ENCODE measurements at regions not wholly inside any gene's neighbourhood (a gene's known extent, or its start where the extent isn't known, plus 50 kb on each side); places are given as distances from the start of the nearest gene placed in this dataset.
"Not testable (repeated sequence)": the region's sequence is repeated elsewhere in the genome, so short reads cannot be mapped to it uniquely, and the experiment has no call there.

DNA sequence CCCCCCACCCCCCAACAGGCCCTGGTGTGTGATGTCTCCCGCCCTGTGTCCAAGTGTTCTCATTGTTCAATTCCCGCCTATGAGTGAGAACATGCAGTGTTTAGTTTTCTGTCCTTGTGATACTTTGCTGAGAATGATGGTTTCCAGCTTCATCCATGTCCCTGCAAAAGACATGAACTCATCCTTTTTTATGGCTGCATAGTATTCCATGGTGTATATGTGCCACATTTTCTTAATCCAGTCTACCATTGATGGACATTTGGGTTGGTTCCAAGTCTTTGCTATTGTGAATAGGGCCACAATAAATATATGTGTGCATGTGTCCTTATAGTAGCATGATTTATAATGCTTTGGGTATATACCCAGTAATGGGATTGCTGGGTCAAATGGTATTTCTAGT, 54.0 kb downstream of the ZCCHC13 start:
- intact Hi-C loops (cut with micrococcal nuclease); BruUV-seq (replicated peaks): not testable (repeated sequence)

GRCh38 chrX:74363914-74364313, 57.4 kb upstream of the SLC16A2 start:
- no peaks in the 10 kb centered on the region for H3K27me3 ChIP-seq (ENCODE audit: insufficient read depth, low read length)
- no peaks in the 10 kb centered on the region for H4K20me1 ChIP-seq (ENCODE audit: insufficient read depth)
- no peaks in the 10 kb centered on the region for H3K9me3 ChIP-seq (ENCODE audit: control insufficient read depth in 1 of 2, insufficient read depth in 1 of 2, low read depth in 1 of 2, low read length in 2 of 2)
- H3K9me2 ChIP-seq (ENCODE audit: insufficient read depth) = no peaks in the 10 kb centered on the region
- ChIA-PET POLR2A (no interaction called here), CTCF (no interaction called here), RAD21 (ENCODE audit: low non-redundant PET in 1 of 2, low total read pairs in 2 of 2, uncharacterized antibody in 2 of 2, unreplicated experiment in 2 of 2) (no interaction called here)
- no peak overlapping the region for H3K9ac ChIP-seq (ENCODE audit: low read length)
- no peak for TF ChIP-seq SP1 (IDR thresholded peaks at IDR 0.05; ENCODE audit: low read depth)
- TF ChIP-seq RAD21 (IDR thresholded peaks at IDR 0.05; ENCODE audit: low read depth) = no peak
- TF ChIP-seq ATF3 (IDR thresholded peaks at IDR 0.05) = no peak
- no peak for TF ChIP-seq CBX3 (IDR thresholded peaks at IDR 0.05; ENCODE audit: low read depth)
- TF ChIP-seq TCF7L2 (IDR thresholded peaks at IDR 0.05; ENCODE audit: borderline replicate concordance, extremely low read depth, insufficient read depth, insufficient read length) = no peak
- H3K79me2 ChIP-seq (ENCODE audit: insufficient read depth, low read length) = no peaks in the 10 kb centered on the region
- no peak for DNase-seq (ENCODE audit: low read depth, low spot score)
- H3K4me1 ChIP-seq (ENCODE audit: control insufficient read depth in 1 of 2, insufficient read depth in 2 of 2, low read length in 2 of 2) = no peaks in the 10 kb centered on the region
- no TSS peak for BruUV-seq (replicated peaks)
- H3K36me3 ChIP-seq (ENCODE audit: control insufficient read depth in 1 of 2, insufficient read depth in 2 of 2, low read length in 2 of 2) = no peaks in the 10 kb centered on the region
- no peak for ATAC-seq
- intact Hi-C loops (cut with micrococcal nuclease) = no loop called here
- H3K4me2 ChIP-seq (ENCODE audit: low read length) = no peak overlapping the region
- H3K27ac ChIP-seq (ENCODE audit: low read depth, low read length) = no peak overlapping the region
- H3K4me3 ChIP-seq (replicated peaks in 1 of 2; ENCODE audit: low read depth in 1 of 2, low read length in 2 of 2) = no peak overlapping the region
- no peak overlapping the region for H2AFZ ChIP-seq (ENCODE audit: low read depth, low read length, poor library complexity, severe bottlenecking)

More for the DNA sequence above, 54.0 kb downstream of the ZCCHC13 start:
- H3K4me2 ChIP-seq (ENCODE audit: low read length); H3K9me2 ChIP-seq (ENCODE audit: insufficient read depth); H3K27ac ChIP-seq (ENCODE audit: low read depth, low read length); H3K9ac ChIP-seq (ENCODE audit: low read length); H3K4me3 ChIP-seq (replicated peaks in 1 of 2; ENCODE audit: low read depth in 1 of 2, low read length in 2 of 2); H3K79me2 ChIP-seq (ENCODE audit: insufficient read depth, low read length); DNase-seq (ENCODE audit: low read depth, low spot score); ATAC-seq; RAD21 ChIA-PET (ENCODE audit: low non-redundant PET in 1 of 2, low total read pairs in 2 of 2, uncharacterized antibody in 2 of 2, unreplicated experiment in 2 of 2); H3K4me1 ChIP-seq (ENCODE audit: control insufficient read depth in 1 of 2, insufficient read depth in 2 of 2, low read length in 2 of 2); CTCF ChIA-PET; H3K9me3 ChIP-seq (ENCODE audit: control insufficient read depth in 1 of 2, insufficient read depth in 1 of 2, low read depth in 1 of 2, low read length in 2 of 2); H3K27me3 ChIP-seq (ENCODE audit: insufficient read depth, low read length); H4K20me1 ChIP-seq (ENCODE audit: insufficient read depth); H2AFZ ChIP-seq (ENCODE audit: low read depth, low read length, poor library complexity, severe bottlenecking); POLR2A ChIA-PET; H3K36me3 ChIP-seq (ENCODE audit: control insufficient read depth in 1 of 2, insufficient read depth in 2 of 2, low read length in 2 of 2): not testable (repeated sequence)
